SK-N-SH (cell line): ENCODE measurements at regions not wholly inside any gene's neighbourhood (a gene's known extent, or its start where the extent isn't known, plus 50 kb on each side); places are given as distances from the start of the nearest gene placed in this dataset.

Experiments
- CHD2 ChIP-seq: fragments of 150-350 bp; IDR thresholded peaks from 2 replicates; pipeline ENCODE4 v1.6.1; 2018; ENCODE audit warnings: low read length; ENCODE audit not compliant: partially characterized antibody
- ELF1 ChIP-seq: IDR thresholded peaks from 2 replicates; pipeline ENCODE4 v1.4.0; 2012
- EP300 ChIP-seq, 2 experiments: IDR thresholded peaks; 2 replicates each; pipeline versions ENCODE4 v1.4.0 to v1.6.1; 2012; ENCODE audit warnings: borderline replicate concordance in 1 of 2, low read depth in 1 of 2, low read length in 1 of 2
- EZH2phosphoT487 ChIP-seq: fragments of 200-600 bp; sonication (generic); IDR thresholded peaks from 2 replicates; pipeline ENCODE4 v1.6.1; 2017; ENCODE audit warnings: low read depth, mixed run types, mild to moderate bottlenecking, antibody characterized with exemption, moderate library complexity, borderline replicate concordance
- FOXM1 ChIP-seq: IDR thresholded peaks from 2 replicates; pipeline ENCODE4 v1.4.0; 2012; ENCODE audit warnings: low read depth, mild to moderate bottlenecking
- POLR2AphosphoS5 ChIP-seq: IDR thresholded peaks from 2 replicates; pipeline ENCODE4 v1.6.1; 2012; ENCODE audit warnings: low read depth, low read length
- RAD21 ChIP-seq: IDR thresholded peaks from 2 replicates; pipeline ENCODE4 v1.6.1; 2012; ENCODE audit warnings: mild to moderate bottlenecking, low read length
- RFX5 ChIP-seq: IDR thresholded peaks from 2 replicates; pipeline ENCODE4 v1.6.1; 2012; ENCODE audit warnings: mild to moderate bottlenecking, improper control_type of control experiment, low read length
- TCF12 ChIP-seq: IDR thresholded peaks from 2 replicates; pipeline ENCODE4 v1.4.0; 2012
- TEAD4 ChIP-seq: IDR thresholded peaks from 2 replicates; pipeline ENCODE4 v1.4.0; 2012; ENCODE audit warnings: mild to moderate bottlenecking, borderline replicate concordance; ENCODE audit not compliant: insufficient read depth
- YY1 ChIP-seq: IDR thresholded peaks from 2 replicates; pipeline ENCODE4 v1.4.0; 2012; ENCODE audit warnings: low read depth, mild to moderate bottlenecking
- TF ChIP-seq, protein P1 (sequence below): fragments of 200-600 bp; sonication (generic); IDR thresholded peaks from 2 replicates; pipeline ENCODE4 v1.6.1; 2017; ENCODE audit warnings: antibody characterized with exemption, mild to moderate bottlenecking, moderate library complexity
- TF ChIP-seq, protein P2 (sequence below): fragments of 150-350 bp; IDR thresholded peaks from 2 replicates; pipeline ENCODE4 v1.6.1; 2017; ENCODE audit warnings: antibody characterized with exemption, low read length, low read depth, borderline replicate concordance
- TF ChIP-seq, protein P3 (sequence below): IDR thresholded peaks from 2 replicates; pipeline ENCODE4; 2012

DNA sequence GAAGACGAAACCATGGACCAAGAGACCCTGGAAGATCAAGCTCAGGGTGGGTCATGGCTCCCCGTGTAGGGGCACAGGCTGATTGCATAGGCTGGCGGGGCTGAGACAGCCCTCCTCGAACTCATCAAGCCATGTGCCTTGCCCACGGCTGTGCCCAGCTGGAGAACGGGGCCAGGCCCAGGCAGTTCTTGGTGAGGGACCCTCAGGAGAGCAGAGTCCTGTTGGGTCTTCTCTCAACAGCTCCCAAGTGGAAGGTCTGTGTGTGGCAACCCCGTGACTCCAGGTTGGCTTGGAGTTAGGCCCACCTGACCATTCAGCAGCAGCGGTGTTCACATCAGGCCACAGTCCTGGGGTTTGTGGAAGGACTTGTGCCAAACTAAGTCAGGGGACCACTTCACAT, 276.5 kb downstream of the QKI start:
- TF ChIP-seq, protein P1, sequence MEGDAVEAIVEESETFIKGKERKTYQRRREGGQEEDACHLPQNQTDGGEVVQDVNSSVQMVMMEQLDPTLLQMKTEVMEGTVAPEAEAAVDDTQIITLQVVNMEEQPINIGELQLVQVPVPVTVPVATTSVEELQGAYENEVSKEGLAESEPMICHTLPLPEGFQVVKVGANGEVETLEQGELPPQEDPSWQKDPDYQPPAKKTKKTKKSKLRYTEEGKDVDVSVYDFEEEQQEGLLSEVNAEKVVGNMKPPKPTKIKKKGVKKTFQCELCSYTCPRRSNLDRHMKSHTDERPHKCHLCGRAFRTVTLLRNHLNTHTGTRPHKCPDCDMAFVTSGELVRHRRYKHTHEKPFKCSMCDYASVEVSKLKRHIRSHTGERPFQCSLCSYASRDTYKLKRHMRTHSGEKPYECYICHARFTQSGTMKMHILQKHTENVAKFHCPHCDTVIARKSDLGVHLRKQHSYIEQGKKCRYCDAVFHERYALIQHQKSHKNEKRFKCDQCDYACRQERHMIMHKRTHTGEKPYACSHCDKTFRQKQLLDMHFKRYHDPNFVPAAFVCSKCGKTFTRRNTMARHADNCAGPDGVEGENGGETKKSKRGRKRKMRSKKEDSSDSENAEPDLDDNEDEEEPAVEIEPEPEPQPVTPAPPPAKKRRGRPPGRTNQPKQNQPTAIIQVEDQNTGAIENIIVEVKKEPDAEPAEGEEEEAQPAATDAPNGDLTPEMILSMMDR, result no peak
- no peak for TF ChIP-seq FOXM1
- TF ChIP-seq EZH2phosphoT487, result no peak
- TF ChIP-seq EP300 (IDR thresholded peaks at IDR 0.05; ENCODE audit: borderline replicate concordance in 1 of 2, low read depth in 1 of 2, low read length in 1 of 2), result no peak
- no peak for TF ChIP-seq TCF12
- TF ChIP-seq RFX5, result no peak
- TF ChIP-seq YY1, result no peak
- TF ChIP-seq, protein P2, sequence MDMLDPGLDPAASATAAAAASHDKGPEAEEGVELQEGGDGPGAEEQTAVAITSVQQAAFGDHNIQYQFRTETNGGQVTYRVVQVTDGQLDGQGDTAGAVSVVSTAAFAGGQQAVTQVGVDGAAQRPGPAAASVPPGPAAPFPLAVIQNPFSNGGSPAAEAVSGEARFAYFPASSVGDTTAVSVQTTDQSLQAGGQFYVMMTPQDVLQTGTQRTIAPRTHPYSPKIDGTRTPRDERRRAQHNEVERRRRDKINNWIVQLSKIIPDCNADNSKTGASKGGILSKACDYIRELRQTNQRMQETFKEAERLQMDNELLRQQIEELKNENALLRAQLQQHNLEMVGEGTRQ, result no peak
- no peak for TF ChIP-seq POLR2AphosphoS5
- no peak for TF ChIP-seq RAD21
- no peak for TF ChIP-seq CHD2
- no peak for TF ChIP-seq TEAD4
- TF ChIP-seq ELF1, result no peak
- TF ChIP-seq, protein P3, sequence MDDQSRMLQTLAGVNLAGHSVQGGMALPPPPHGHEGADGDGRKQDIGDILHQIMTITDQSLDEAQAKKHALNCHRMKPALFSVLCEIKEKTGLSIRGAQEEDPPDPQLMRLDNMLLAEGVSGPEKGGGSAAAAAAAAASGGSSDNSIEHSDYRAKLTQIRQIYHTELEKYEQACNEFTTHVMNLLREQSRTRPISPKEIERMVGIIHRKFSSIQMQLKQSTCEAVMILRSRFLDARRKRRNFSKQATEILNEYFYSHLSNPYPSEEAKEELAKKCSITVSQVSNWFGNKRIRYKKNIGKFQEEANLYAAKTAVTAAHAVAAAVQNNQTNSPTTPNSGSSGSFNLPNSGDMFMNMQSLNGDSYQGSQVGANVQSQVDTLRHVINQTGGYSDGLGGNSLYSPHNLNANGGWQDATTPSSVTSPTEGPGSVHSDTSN, result no peak
